ENCODE measurements at regions not wholly inside any gene's neighbourhood (a gene's known extent, or its start where the extent isn't known, plus 50 kb on each side); places are given as distances from the start of the nearest gene placed in this dataset.

- DNase-seq, result no peak
Measured at GRCh38 chr3:64901986-64902516, 214.3 kb upstream of the ADAMTS9 start.

- no peak for DNase-seq
Measured at GRCh38 chr3:64901522-64901885, 213.7 kb upstream of the ADAMTS9 start.

- no peak for DNase-seq
Measured at GRCh38 chr3:64900617-64901521, 213.1 kb upstream of the ADAMTS9 start.

GRCh38 chr3:64900156-64900555 is 212.4 kb upstream of the ADAMTS9 start:
- no peak for DNase-seq

GRCh38 chr3:64898941-64899340 is 211.1 kb upstream of the ADAMTS9 start:
- no peak for DNase-seq

- no peak for DNase-seq
Measured at GRCh38 chr3:64895991-64896895, 208.4 kb upstream of the ADAMTS9 start.

GRCh38 chr3:64895106-64895990 is 207.5 kb upstream of the ADAMTS9 start:
- DNase-seq, result no peak

- no peak for DNase-seq
Measured at GRCh38 chr3:64894006-64894405, 206.2 kb upstream of the ADAMTS9 start.

- DNase-seq, result no peak
Measured at GRCh38 chr3:64892671-64893309, 205.0 kb upstream of the ADAMTS9 start.

- DNase-seq, result no peak
Measured at GRCh38 chr3:64891021-64891420, 203.2 kb upstream of the ADAMTS9 start.

GRCh38 chr3:64890466-64890865 is 202.7 kb upstream of the ADAMTS9 start:
- DNase-seq, result no peak

- DNase-seq, result no peak
Measured at GRCh38 chr3:64890006-64890405, 202.2 kb upstream of the ADAMTS9 start.

GRCh38 chr3:64888840-64889392 is 201.1 kb upstream of the ADAMTS9 start:
- no peak for DNase-seq

- no peak for DNase-seq
Measured at GRCh38 chr3:64888165-64888564, 200.4 kb upstream of the ADAMTS9 start.

- DNase-seq, result no peak
Measured at GRCh38 chr3:64885055-64885454, 197.3 kb upstream of the ADAMTS9 start.

- DNase-seq, result no peak
Measured at GRCh38 chr3:64884536-64884935, 196.7 kb upstream of the ADAMTS9 start.

- DNase-seq, result no peak
Measured at GRCh38 chr3:64880916-64881315, 193.1 kb upstream of the ADAMTS9 start.

- DNase-seq, result no peak
Measured at GRCh38 chr3:64878362-64878761, 190.6 kb upstream of the ADAMTS9 start.

GRCh38 chr3:64873400-64873799 is 185.6 kb upstream of the ADAMTS9 start:
- DNase-seq, result no peak

- DNase-seq, result no peak
Measured at GRCh38 chr3:64872345-64872744, 184.5 kb upstream of the ADAMTS9 start.

GRCh38 chr3:64871834-64872249 is 184.0 kb upstream of the ADAMTS9 start:
- no peak for DNase-seq

All from NCI-H748 treated with DMSO at 0.1 percent for 48 hours (cell line).